ENCODE measurements at regions not wholly inside any gene's neighbourhood (a gene's known extent, or its start where the extent isn't known, plus 50 kb on each side); places are given as distances from the start of the nearest gene placed in this dataset.

- DNase-seq (ENCODE audit: low spot score in 2 of 2) = no peak
- no peak for ATAC-seq (ENCODE audit: low read depth)
- Mint-ChIP-seq H3K9me3 (no peaks in the 10 kb centered on the region), H3K27ac (no peak overlapping the region), H3K36me3 (no peaks in the 10 kb centered on the region), H3K4me1 (no peaks in the 10 kb centered on the region), H3K27me3 (peaks cover 7% of the 10 kb centered on the region), H3K4me3 (no peak overlapping the region)
Observed at GRCh38 chr1:29784276-29785136, 548.2 kb downstream of the PTPRU start.

- H3K27ac Mint-ChIP-seq = no peak overlapping the region
- H3K4me1 Mint-ChIP-seq = no peaks in the 10 kb centered on the region
- peaks cover 2% of the 10 kb centered on the region for H3K36me3 Mint-ChIP-seq
- peaks cover 2% of the 10 kb centered on the region for H3K9me3 Mint-ChIP-seq
- ATAC-seq (ENCODE audit: low read depth) (no peak), DNase-seq (ENCODE audit: low spot score in 2 of 2) (no peak)
- H3K27me3 Mint-ChIP-seq = peaks cover 12% of the 10 kb centered on the region
- H3K4me3 Mint-ChIP-seq = no peak overlapping the region
Observed at GRCh38 chr1:29783508-29784275, 547.4 kb downstream of the PTPRU start.

GRCh38 chr1:29782846-29783507 is 546.7 kb downstream of the PTPRU start:
- no peak overlapping the region for H3K27ac Mint-ChIP-seq
- H3K27me3 Mint-ChIP-seq = peaks cover 13% of the 10 kb centered on the region
- H3K4me3 Mint-ChIP-seq = no peak overlapping the region
- H3K36me3 Mint-ChIP-seq = peaks cover 2% of the 10 kb centered on the region
- H3K4me1 Mint-ChIP-seq = no peaks in the 10 kb centered on the region
- DNase-seq (ENCODE audit: low spot score in 2 of 2) = no peak
- ATAC-seq (ENCODE audit: low read depth) = no peak
- peaks cover 2% of the 10 kb centered on the region for H3K9me3 Mint-ChIP-seq

DNA sequence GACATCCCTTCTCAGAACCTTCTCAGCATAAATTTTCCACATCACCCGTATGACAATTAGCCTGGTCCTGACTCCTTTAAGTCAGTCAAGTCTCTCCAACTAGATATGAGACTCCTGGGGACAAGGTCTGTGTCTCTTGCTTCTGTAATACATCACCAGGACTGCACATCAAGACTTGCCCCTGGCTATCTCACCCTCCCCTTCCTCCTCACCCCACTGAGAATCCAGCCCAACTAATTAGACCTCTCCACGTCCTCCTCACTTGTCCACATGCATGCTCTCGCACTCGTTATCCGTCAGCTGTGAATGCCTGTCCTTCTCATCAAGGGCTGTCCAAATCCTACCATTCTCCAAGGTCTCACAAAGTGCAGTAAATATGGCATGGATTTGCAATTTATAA is 542.8 kb downstream of the PTPRU start:
- Mint-ChIP-seq H3K4me3 (no peak overlapping the region), H3K9me3 (peaks cover 9% of the 10 kb centered on the region), H3K4me1 (no peaks in the 10 kb centered on the region), H3K27me3 (peaks cover 11% of the 10 kb centered on the region), H3K27ac (no peak overlapping the region), H3K36me3 (peaks cover 2% of the 10 kb centered on the region)
- no peak for ATAC-seq (ENCODE audit: low read depth)
- no peak for DNase-seq (ENCODE audit: low spot score in 2 of 2)

DNA sequence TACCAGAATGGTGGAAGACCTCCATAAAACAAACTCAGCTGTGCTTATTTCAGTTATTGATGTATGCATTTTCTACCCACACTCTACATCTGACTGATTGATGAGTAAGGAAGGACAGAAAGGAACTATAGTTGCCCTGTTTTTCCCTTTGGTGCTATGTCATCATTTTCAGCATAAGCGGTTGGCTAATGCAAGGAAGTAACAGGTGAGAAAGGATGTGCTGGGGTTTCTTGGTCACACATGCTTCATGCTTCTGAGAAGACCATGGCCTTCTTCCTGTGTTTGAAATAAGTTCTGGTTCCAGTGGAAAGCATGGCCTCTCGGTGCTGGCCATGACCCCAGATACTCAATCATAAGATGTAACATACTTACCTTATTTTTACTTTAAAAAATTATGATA is 541.2 kb downstream of the PTPRU start:
- H3K4me1 Mint-ChIP-seq = no peaks in the 10 kb centered on the region
- ATAC-seq (ENCODE audit: low read depth) = no peak

DNA sequence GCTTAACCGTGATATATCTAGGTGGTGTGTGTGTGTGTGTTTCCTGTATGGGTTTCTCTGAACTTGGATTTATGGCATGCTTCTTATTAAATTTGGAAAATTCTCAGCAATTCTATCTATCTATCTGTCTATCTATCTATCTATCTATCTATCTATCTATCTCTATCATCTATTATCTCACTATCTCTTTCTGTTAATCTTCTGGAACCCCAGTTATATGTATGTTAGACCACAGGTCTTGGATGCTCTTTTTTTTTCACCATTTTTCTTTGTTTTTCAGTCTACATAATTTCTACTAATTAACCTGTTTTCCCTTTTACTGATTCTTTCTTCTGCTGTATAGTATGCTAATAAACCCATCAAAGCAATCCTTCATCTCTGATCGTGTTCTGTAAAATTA is 538.0 kb downstream of the PTPRU start:
- peaks cover 9% of the 10 kb centered on the region for H3K9me3 Mint-ChIP-seq
- H3K27ac Mint-ChIP-seq = no peak overlapping the region
- ATAC-seq (ENCODE audit: low read depth) (no peak), DNase-seq (ENCODE audit: low spot score in 2 of 2) (no peak)
- H3K4me1 Mint-ChIP-seq = no peaks in the 10 kb centered on the region
- peaks cover 8% of the 10 kb centered on the region for H3K27me3 Mint-ChIP-seq
- peaks cover 2% of the 10 kb centered on the region for H3K36me3 Mint-ChIP-seq
- H3K4me3 Mint-ChIP-seq = no peak overlapping the region

More for the DNA sequence above, 541.2 kb downstream of the PTPRU start:
- Mint-ChIP-seq H3K4me3 (no peak overlapping the region), H3K36me3 (peaks cover 2% of the 10 kb centered on the region), H3K9me3 (peaks cover 10% of the 10 kb centered on the region), H3K27me3 (peaks cover 11% of the 10 kb centered on the region), H3K27ac (no peak overlapping the region)
- DNase-seq (ENCODE audit: low spot score in 2 of 2) = no peak

DNA sequence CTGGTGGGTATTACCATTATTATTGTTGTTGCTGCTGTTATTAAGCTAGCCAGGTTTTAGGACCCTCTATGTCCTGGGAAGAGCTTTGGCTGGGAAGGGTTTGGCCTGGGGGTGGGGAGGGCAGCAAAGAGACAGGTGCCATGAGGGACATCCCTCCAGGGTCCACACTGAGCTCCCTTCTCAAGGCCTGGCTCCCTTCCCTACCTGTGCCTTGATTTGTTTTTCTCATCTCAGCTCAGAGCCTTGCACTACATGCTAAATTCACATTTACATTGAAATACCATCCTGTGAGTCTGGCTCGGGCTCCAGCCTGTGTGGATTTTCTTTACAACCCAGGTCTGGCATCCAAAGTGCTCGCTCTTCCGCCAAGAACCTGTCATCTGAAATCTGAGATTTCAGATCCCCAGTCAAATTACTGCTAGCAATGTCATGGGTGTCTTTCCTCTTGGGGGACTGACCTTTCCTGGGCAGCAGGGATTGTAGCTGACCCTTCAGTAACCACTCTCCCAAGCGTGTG is 536.3 kb downstream of the PTPRU start:
- no peak for ATAC-seq (ENCODE audit: low read depth)
- Mint-ChIP-seq H3K27ac (no peak overlapping the region), H3K36me3 (no peaks in the 10 kb centered on the region), H3K4me1 (no peaks in the 10 kb centered on the region), H3K4me3 (no peak overlapping the region), H3K9me3 (peaks cover 8% of the 10 kb centered on the region), H3K27me3 (peaks cover under 1% of the 10 kb centered on the region)
- DNase-seq (ENCODE audit: low spot score in 2 of 2) = no peak

DNA sequence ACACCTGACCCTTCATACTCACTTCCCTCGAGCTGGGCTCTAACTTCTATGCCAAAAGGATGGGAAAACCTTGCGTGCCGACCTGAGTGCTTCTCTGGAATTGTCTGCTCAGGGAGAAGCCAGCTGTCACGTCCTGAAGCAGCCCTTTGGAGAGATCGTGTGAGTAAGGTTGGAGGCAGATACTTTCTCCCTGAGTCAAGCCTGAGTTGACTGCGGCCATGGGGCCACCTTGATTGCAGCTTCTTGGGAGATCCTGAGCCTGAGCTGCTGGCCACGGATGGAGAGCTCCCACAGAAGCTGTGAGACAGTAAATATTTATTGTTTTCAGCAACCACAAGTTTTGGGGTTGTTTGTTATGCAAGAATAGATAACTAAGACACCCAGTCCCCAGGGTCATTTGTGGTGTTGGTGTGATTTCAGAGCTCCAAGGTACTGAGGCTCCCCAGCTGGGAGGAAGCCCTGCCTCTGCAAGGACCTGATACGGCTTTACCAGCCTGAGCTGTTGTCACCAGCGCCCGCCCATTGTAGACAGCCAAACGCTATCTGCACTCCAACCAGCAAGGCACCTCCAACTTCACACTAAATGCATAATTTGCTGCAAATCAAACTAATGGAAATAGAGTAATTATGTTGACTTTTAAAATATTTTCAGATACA is 531.6 kb downstream of the PTPRU start:
- Mint-ChIP-seq H3K27ac (no peak overlapping the region), H3K9me3 (no peaks in the 10 kb centered on the region), H3K4me3 (no peak overlapping the region), H3K27me3 (peaks cover 2% of the 10 kb centered on the region), H3K4me1 (no peaks in the 10 kb centered on the region), H3K36me3 (no peaks in the 10 kb centered on the region)
- ATAC-seq (ENCODE audit: low read depth) = no peak
- no peak for DNase-seq (ENCODE audit: low spot score in 2 of 2)

DNA sequence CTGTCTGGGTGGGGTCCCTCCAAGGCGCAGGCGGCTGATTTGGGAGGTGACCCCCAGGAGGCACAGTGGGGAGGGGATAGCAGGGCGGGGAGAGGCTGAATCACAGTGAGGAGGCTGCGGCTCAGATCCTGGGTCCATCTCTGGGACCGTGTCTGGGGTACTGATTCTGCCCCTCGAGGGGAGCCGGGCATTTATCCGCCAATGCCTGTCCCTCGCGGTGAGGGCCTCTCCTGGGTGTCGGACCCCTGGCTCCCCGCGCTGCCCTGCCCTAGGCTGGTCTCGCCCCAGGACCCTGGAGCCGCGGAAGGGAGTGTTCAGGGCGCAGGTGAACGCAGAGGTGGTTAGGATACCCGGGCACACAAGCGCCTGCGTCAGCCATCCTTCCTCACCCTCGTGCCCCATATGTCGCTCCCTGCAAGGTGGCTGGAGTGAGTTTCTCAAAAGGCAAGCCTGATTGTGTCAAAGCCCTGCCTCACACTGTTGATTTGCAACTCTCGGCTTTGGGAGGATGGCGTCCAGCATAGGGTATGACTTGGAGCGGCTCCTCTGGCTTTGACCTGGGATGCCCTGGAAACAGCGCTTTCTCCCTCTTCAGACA is 530.9 kb downstream of the PTPRU start:
- no peaks in the 10 kb centered on the region for H3K9me3 Mint-ChIP-seq
- H3K4me3 Mint-ChIP-seq = no peak overlapping the region
- DNase-seq (ENCODE audit: low spot score in 2 of 2) (no peak), ATAC-seq (ENCODE audit: low read depth) (no peak)
- H3K27me3 Mint-ChIP-seq = peaks cover 5% of the 10 kb centered on the region
- no peaks in the 10 kb centered on the region for H3K36me3 Mint-ChIP-seq
- H3K4me1 Mint-ChIP-seq = no peaks in the 10 kb centered on the region
- H3K27ac Mint-ChIP-seq = no peak overlapping the region

DNA sequence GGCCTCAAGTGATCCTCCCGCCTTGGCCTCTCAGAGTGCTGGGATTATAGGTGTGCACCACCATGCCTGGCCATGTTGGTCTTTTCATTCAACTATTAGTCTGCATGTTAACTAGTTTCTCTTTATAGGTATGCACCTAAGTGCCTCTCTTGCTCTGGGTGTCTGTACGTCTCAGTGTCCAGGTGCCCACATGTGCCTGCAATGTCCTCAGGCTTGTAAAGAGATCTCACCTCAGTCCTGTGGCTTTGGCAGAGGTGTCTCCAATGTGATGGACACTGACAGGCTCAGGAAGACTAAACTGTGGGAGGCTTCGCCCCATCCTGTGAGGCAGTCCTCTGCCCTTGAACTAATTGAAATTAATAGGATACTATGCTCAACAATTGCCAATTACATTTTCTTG is 526.3 kb downstream of the PTPRU start:
- Mint-ChIP-seq H3K27me3 (peaks cover 14% of the 10 kb centered on the region), H3K36me3 (no peaks in the 10 kb centered on the region), H3K4me3 (no peak overlapping the region), H3K27ac (no peak overlapping the region), H3K9me3 (no peaks in the 10 kb centered on the region), H3K4me1 (no peaks in the 10 kb centered on the region)
- peak in 1 of 2 donors; percentile 2 for DNase-seq (ENCODE audit: low spot score in 2 of 2)
- no peak for ATAC-seq (ENCODE audit: low read depth)

DNA sequence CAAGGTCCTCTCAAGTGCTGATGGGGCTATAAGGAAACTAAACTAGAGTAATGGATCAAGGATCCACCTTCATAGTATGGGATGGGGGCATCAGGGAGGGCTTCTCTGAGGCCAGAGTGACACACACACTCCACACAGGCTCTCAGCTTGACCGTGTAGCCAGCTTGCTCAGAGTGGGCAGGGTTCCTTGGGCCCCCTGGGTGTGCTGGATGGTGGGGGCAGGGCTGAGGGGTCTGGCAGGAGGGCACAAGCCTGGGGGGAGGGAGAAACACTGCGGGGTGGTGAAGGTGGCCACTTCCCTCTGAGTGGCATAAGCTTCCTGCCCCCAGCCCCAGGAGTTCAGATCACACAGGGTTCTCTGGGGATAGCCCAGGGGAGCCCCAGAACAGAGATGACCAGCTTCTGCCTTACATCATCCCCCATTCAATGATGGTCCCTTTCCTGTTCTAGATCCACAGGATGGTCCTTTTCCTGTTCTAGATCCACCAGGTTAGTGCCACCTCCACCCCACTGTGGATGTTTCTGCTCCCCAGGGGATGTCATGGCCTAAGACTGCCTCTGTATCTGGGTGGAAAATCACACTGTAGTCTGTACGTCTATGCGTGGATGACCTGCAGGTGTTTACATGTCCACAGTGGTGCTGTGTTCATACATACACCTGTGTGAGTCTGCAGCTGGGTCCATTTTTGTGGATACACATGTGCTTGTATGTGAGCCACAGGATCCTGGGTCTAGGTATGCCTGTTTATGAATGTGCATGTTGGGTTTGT is 525.0 kb downstream of the PTPRU start:
- DNase-seq (ENCODE audit: low spot score in 2 of 2) (peak in 1 of 2 donors; percentile 1), ATAC-seq (ENCODE audit: low read depth) (no peak)
- Mint-ChIP-seq H3K27ac (no peak overlapping the region), H3K36me3 (no peaks in the 10 kb centered on the region), H3K27me3 (peaks cover 16% of the 10 kb centered on the region), H3K4me1 (no peaks in the 10 kb centered on the region), H3K9me3 (no peaks in the 10 kb centered on the region), H3K4me3 (no peak overlapping the region)

- DNase-seq (ENCODE audit: low spot score in 2 of 2) (no peak), ATAC-seq (ENCODE audit: low read depth) (no peak)
- peaks cover 16% of the 10 kb centered on the region for H3K27me3 Mint-ChIP-seq
- H3K27ac Mint-ChIP-seq = no peak overlapping the region
- H3K9me3 Mint-ChIP-seq = no peaks in the 10 kb centered on the region
- H3K36me3 Mint-ChIP-seq = no peaks in the 10 kb centered on the region
- H3K4me1 Mint-ChIP-seq = no peaks in the 10 kb centered on the region
- H3K4me3 Mint-ChIP-seq = no peak overlapping the region
Observed at GRCh38 chr1:29760067-29760564, 523.8 kb downstream of the PTPRU start.

Measured in memory B cell (primary cell).